Left kidney (tissue), 1 donor: ENCODE measurements at regions not wholly inside any gene's neighbourhood (a gene's known extent, or its start where the extent isn't known, plus 50 kb on each side); places are given as distances from the start of the nearest gene placed in this dataset.
"Not testable (repeated sequence)": the region's sequence is repeated elsewhere in the genome, so short reads cannot be mapped to it uniquely, and the experiment has no call there.

Experiments used
- DNase-seq: peaks from one replicate; pipeline ENCODE4 v3.0.0-alpha.2; 2013

- DNase-seq, result not testable (repeated sequence)
Measured at GRCh38 chr7:145102199-145102598, 266.3 kb upstream of the TPK1 start.

GRCh38 chr7:145092766-145093165 is 256.9 kb upstream of the TPK1 start:
- no peak for DNase-seq

GRCh38 chr7:145088111-145088745 is 252.4 kb upstream of the TPK1 start:
- DNase-seq, result no peak

GRCh38 chr7:145082366-145083161 is 246.7 kb upstream of the TPK1 start:
- no peak for DNase-seq

GRCh38 chr7:145065473-145065872 is 229.6 kb upstream of the TPK1 start:
- DNase-seq, result no peak

- no peak for DNase-seq
Measured at GRCh38 chr7:145064114-145064513, 228.3 kb upstream of the TPK1 start.

- no peak for DNase-seq
Measured at GRCh38 chr7:145053781-145054180, 217.9 kb upstream of the TPK1 start.

GRCh38 chr7:145050415-145050814 is 214.6 kb upstream of the TPK1 start:
- DNase-seq, result no peak

GRCh38 chr7:145036604-145037405 is 201.0 kb upstream of the TPK1 start:
- DNase-seq, result peak; percentile 55

GRCh38 chr7:145031162-145031561 is 195.3 kb upstream of the TPK1 start:
- no peak for DNase-seq

- no peak for DNase-seq
Measured at GRCh38 chr7:145030754-145031153, 194.9 kb upstream of the TPK1 start.

- no peak for DNase-seq
Measured at GRCh38 chr7:145020454-145020853, 184.6 kb upstream of the TPK1 start.

- no peak for DNase-seq
Measured at GRCh38 chr7:145016068-145016467, 180.2 kb upstream of the TPK1 start.

GRCh38 chr7:145009876-145010275 is 174.0 kb upstream of the TPK1 start:
- DNase-seq, result no peak

GRCh38 chr7:145005601-145006000 is 169.7 kb upstream of the TPK1 start:
- no peak for DNase-seq

- DNase-seq, result no peak
Measured at GRCh38 chr7:144997512-144997911, 161.7 kb upstream of the TPK1 start.

- no peak for DNase-seq
Measured at GRCh38 chr7:144995495-144995894, 159.6 kb upstream of the TPK1 start.

- DNase-seq, result no peak
Measured at GRCh38 chr7:144991041-144991440, 155.2 kb upstream of the TPK1 start.

- DNase-seq, result no peak
Measured at GRCh38 chr7:144987686-144988085, 151.8 kb upstream of the TPK1 start.

- DNase-seq, result no peak
Measured at GRCh38 chr7:144982133-144982532, 146.3 kb upstream of the TPK1 start.

- DNase-seq, result no peak
Measured at GRCh38 chr7:144975882-144976281, 140.0 kb upstream of the TPK1 start.

GRCh38 chr7:144969787-144970186 is 133.9 kb upstream of the TPK1 start:
- no peak for DNase-seq

GRCh38 chr7:144960763-144961162 is 124.9 kb upstream of the TPK1 start:
- no peak for DNase-seq
